ENCODE measurements at regions not wholly inside any gene's neighbourhood (a gene's known extent, or its start where the extent isn't known, plus 50 kb on each side); places are given as distances from the start of the nearest gene placed in this dataset.

- no peaks in the 10 kb centered on the region for H3K79me2 ChIP-seq
- H3K9me2 ChIP-seq (replicated peaks; ENCODE audit: insufficient read depth) = no peaks in the 10 kb centered on the region
- no peaks in the 10 kb centered on the region for H3K4me1 ChIP-seq (ENCODE audit: insufficient read depth)
- no peak overlapping the region for H3K4me3 ChIP-seq
- no peak overlapping the region for H2AFZ ChIP-seq
- no peaks in the 10 kb centered on the region for H3K36me3 ChIP-seq (replicated peaks; ENCODE audit: insufficient read depth, low read depth)
- no peaks in the 10 kb centered on the region for H4K20me1 ChIP-seq (ENCODE audit: insufficient read depth, poor library complexity, severe bottlenecking)
- DNase-seq (ENCODE audit: low spot score) = peak; percentile 76
- no peak overlapping the region for H3K4me2 ChIP-seq
- 32% methylated on average over 7 of the region's 7 CpGs for WGBS (ENCODE audit: low lambda C conversion rate, missing lambda C conversion rate)
- H3K27ac ChIP-seq = no peak overlapping the region
- H3K9me3 ChIP-seq (ENCODE audit: low read depth) = no peaks in the 10 kb centered on the region
- no peaks in the 10 kb centered on the region for H3K27me3 ChIP-seq
- peak; percentile 58 for TF ChIP-seq CTCF (IDR thresholded peaks at IDR 0.05; ENCODE audit: poor library complexity)
- TF ChIP-seq EZH2 (IDR thresholded peaks at IDR 0.05; ENCODE audit: borderline replicate concordance) = no peak
These were observed 109.3 kb downstream of the GGTLC2 start for GRCh38 chr22:22753526-22754267.

- no peak for DNase-seq (ENCODE audit: low spot score)
- no peaks in the 10 kb centered on the region for H3K4me1 ChIP-seq (ENCODE audit: insufficient read depth)
- 84% methylated on average over 3 of the region's 3 CpGs for WGBS (ENCODE audit: low lambda C conversion rate, missing lambda C conversion rate)
- H3K36me3 ChIP-seq (replicated peaks; ENCODE audit: insufficient read depth, low read depth) = no peaks in the 10 kb centered on the region
- no peaks in the 10 kb centered on the region for H3K27me3 ChIP-seq
- no peak overlapping the region for H3K4me2 ChIP-seq
- H3K27ac ChIP-seq = no peak overlapping the region
- H3K79me2 ChIP-seq = no peaks in the 10 kb centered on the region
- no peak for TF ChIP-seq CTCF (IDR thresholded peaks at IDR 0.05; ENCODE audit: poor library complexity)
- no peak for TF ChIP-seq EZH2 (IDR thresholded peaks at IDR 0.05; ENCODE audit: borderline replicate concordance)
- no peak for TF ChIP-seq EZH2phosphoT487 (IDR thresholded peaks at IDR 0.05; ENCODE audit: low read depth, severe bottlenecking, unreplicated experiment)
- H3K9me3 ChIP-seq (ENCODE audit: low read depth) = no peaks in the 10 kb centered on the region
- H3K4me3 ChIP-seq = no peak overlapping the region
- H4K20me1 ChIP-seq (ENCODE audit: insufficient read depth, poor library complexity, severe bottlenecking) = no peaks in the 10 kb centered on the region
- no peak overlapping the region for H2AFZ ChIP-seq
- no peaks in the 10 kb centered on the region for H3K9me2 ChIP-seq (replicated peaks; ENCODE audit: insufficient read depth)
These were observed 109.8 kb downstream of the GGTLC2 start for GRCh38 chr22:22754268-22754657.

GRCh38 chr22:22754961-22755777, 110.8 kb downstream of the GGTLC2 start:
- no peaks in the 10 kb centered on the region for H3K4me1 ChIP-seq (ENCODE audit: insufficient read depth)
- no peaks in the 10 kb centered on the region for H3K9me3 ChIP-seq (ENCODE audit: low read depth)
- no peak overlapping the region for H3K27ac ChIP-seq
- 71% methylated on average over 8 of the region's 8 CpGs for WGBS (ENCODE audit: low lambda C conversion rate, missing lambda C conversion rate)
- H3K4me2 ChIP-seq = no peak overlapping the region
- TF ChIP-seq CTCF (IDR thresholded peaks at IDR 0.05; ENCODE audit: poor library complexity) (no peak), EZH2 (IDR thresholded peaks at IDR 0.05; ENCODE audit: borderline replicate concordance) (no peak), EZH2phosphoT487 (IDR thresholded peaks at IDR 0.05; ENCODE audit: low read depth, severe bottlenecking, unreplicated experiment) (no peak)
- no peaks in the 10 kb centered on the region for H3K79me2 ChIP-seq
- H2AFZ ChIP-seq = no peak overlapping the region
- H3K4me3 ChIP-seq = no peak overlapping the region
- H3K27me3 ChIP-seq = no peaks in the 10 kb centered on the region
- no peak for DNase-seq (ENCODE audit: low spot score)
- H3K36me3 ChIP-seq (replicated peaks; ENCODE audit: insufficient read depth, low read depth) = no peaks in the 10 kb centered on the region
- H3K9me2 ChIP-seq (replicated peaks; ENCODE audit: insufficient read depth) = no peaks in the 10 kb centered on the region
- H4K20me1 ChIP-seq (ENCODE audit: insufficient read depth, poor library complexity, severe bottlenecking) = no peaks in the 10 kb centered on the region

Measured in hepatocyte (in vitro differentiated cells).